Uterus (tissue), 2 donors: ENCODE measurements at regions not wholly inside any gene's neighbourhood (a gene's known extent, or its start where the extent isn't known, plus 50 kb on each side); places are given as distances from the start of the nearest gene placed in this dataset.

Experiments
- POLR2A ChIP-seq, 2 donors: fragments of 450-650 bp; IDR thresholded peaks; one replicate each; pipeline ENCODE4 v1.6.1; 2016; ENCODE audit warnings: antibody characterized with exemption in 2 of 2, mild to moderate bottlenecking in 1 of 2, moderate library complexity in 1 of 2
- TF ChIP-seq, protein P1 (sequence below), 4 experiments: fragments of 200-600 bp in 2 of 4; fragments of 450-650 bp in 2 of 4; sonication (generic) in 2 of 4; IDR thresholded peaks; one replicate each; pipeline ENCODE4 v1.5.1; 2016 to 2019; ENCODE audit warnings: antibody characterized with exemption in 4 of 4, mild to moderate bottlenecking in 2 of 4, moderate library complexity in 1 of 4

DNA sequence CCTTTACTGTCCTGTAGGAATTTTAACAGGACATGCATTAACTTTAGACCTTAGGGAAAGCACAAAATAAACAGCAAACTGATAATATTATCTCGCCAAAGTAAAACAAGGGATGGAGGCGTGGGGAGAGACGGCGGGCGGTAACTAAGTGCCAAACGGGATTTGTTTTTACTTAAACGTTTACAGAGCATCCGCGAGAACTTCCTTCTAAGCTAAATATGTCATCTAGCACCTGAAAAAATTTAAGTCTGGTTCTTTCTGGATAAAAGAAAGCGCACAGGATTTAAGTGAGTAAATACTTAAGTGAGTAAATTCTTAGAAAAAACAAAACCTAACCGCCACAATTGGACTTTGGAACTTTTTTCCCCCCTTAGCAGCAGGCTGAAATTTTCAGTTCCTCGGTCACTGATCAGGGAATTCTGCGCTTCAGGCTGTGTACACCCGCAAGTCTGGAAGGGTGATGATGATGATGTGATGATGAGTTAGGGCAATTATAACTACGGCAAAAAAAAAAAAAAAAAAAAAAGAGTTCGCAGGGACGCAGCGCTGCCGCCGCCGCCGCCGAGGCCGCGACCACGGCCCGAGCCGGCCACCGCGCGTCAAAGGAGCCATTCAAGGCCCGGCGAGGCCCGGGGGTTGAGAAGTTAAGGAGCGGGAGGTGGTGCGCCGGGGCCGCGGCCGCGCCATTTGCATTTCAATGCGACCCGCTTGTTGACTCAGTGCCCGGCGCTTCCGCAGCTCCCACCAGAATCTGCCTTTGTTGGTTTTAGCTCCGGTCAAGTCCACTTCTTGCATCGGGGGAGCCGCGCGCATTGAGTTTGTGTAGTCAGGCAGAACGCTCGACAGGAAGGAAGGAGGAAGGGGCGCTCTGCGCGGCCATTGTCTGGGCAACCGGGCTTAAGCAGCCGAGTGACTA, 108.8 kb downstream of the SPRY1 start:
- TF ChIP-seq, protein P1, sequence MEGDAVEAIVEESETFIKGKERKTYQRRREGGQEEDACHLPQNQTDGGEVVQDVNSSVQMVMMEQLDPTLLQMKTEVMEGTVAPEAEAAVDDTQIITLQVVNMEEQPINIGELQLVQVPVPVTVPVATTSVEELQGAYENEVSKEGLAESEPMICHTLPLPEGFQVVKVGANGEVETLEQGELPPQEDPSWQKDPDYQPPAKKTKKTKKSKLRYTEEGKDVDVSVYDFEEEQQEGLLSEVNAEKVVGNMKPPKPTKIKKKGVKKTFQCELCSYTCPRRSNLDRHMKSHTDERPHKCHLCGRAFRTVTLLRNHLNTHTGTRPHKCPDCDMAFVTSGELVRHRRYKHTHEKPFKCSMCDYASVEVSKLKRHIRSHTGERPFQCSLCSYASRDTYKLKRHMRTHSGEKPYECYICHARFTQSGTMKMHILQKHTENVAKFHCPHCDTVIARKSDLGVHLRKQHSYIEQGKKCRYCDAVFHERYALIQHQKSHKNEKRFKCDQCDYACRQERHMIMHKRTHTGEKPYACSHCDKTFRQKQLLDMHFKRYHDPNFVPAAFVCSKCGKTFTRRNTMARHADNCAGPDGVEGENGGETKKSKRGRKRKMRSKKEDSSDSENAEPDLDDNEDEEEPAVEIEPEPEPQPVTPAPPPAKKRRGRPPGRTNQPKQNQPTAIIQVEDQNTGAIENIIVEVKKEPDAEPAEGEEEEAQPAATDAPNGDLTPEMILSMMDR (IDR thresholded peaks at IDR 0.05) = no peak
- no peak for TF ChIP-seq POLR2A (IDR thresholded peaks at IDR 0.05)
